Stomach (tissue), 4 donors: ENCODE measurements at regions not wholly inside any gene's neighbourhood (a gene's known extent, or its start where the extent isn't known, plus 50 kb on each side); places are given as distances from the start of the nearest gene placed in this dataset.

Experiments used
- EP300 ChIP-seq: sonication (generic); formaldehyde crosslinking; IDR thresholded peaks from one replicate; pipeline ENCODE4 v1.6.1; 2017; ENCODE audit warnings: antibody characterized with exemption
- POLR2A ChIP-seq, 4 donors: fragments of 450-650 bp; IDR thresholded peaks; one replicate each; pipeline ENCODE4 v1.6.1; 2016; ENCODE audit warnings: antibody characterized with exemption in 4 of 4, control low read depth in 2 of 4, mild to moderate bottlenecking in 1 of 4, moderate library complexity in 1 of 4
- POLR2AphosphoS5 ChIP-seq, 3 donors: sonication (generic); formaldehyde crosslinking; IDR thresholded peaks; one replicate each; pipeline ENCODE4 v1.6.1; 2016; ENCODE audit warnings: antibody characterized with exemption in 3 of 3
- TF ChIP-seq, protein P1 (sequence below), 7 experiments: fragments of 450-650 bp in 4 of 7; fragments of 200-600 bp in 3 of 7; sonication (generic) in 3 of 7; IDR thresholded peaks; one replicate each; pipeline ENCODE4 v1.5.1; 2016 to 2019; ENCODE audit warnings: antibody characterized with exemption in 7 of 7, control low read depth in 2 of 7, mild to moderate bottlenecking in 1 of 7

DNA sequence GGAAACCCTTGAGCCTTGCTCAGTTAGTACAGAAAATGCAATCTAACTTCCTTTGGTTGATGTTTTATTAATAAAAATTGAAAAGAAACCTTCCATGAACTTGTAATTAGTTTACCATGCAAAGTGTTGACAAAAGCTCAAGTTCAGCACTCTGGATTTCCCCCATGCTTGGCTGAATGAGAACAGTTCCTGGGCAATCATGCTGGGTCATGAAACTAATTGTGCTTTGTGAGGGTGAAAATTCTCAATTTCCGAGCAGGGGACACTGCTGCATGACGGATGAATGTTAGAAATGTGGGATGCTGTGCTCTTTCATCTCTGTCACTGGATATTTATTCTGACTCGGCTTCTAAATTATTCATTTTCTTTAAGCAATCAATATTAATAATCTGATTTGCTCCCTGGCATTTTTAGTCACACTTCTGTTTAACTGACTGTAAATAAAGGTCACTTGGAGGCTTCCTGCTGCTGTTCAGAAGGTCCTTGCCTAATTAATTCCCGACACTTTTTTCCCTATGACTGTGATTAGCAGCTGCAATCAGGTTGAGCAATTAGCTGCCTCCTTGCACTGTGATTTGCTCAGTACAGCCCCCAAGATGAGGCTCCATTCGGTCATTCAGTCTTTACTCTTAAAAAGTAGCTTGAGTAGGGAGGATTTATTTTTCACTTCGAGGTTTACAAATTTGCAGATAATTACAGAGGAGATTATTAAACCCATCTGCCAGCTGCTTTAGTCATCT lies 678.1 kb upstream of the ZNF608 start:
- TF ChIP-seq, protein P1, sequence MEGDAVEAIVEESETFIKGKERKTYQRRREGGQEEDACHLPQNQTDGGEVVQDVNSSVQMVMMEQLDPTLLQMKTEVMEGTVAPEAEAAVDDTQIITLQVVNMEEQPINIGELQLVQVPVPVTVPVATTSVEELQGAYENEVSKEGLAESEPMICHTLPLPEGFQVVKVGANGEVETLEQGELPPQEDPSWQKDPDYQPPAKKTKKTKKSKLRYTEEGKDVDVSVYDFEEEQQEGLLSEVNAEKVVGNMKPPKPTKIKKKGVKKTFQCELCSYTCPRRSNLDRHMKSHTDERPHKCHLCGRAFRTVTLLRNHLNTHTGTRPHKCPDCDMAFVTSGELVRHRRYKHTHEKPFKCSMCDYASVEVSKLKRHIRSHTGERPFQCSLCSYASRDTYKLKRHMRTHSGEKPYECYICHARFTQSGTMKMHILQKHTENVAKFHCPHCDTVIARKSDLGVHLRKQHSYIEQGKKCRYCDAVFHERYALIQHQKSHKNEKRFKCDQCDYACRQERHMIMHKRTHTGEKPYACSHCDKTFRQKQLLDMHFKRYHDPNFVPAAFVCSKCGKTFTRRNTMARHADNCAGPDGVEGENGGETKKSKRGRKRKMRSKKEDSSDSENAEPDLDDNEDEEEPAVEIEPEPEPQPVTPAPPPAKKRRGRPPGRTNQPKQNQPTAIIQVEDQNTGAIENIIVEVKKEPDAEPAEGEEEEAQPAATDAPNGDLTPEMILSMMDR (IDR thresholded peaks at IDR 0.05) = no peak
- no peak for TF ChIP-seq POLR2A (IDR thresholded peaks at IDR 0.05)
- no peak for TF ChIP-seq POLR2AphosphoS5 (IDR thresholded peaks at IDR 0.05)
- TF ChIP-seq EP300 = no peak
